HG03378 (cell line): ENCODE measurements at regions not wholly inside any gene's neighbourhood (a gene's known extent, or its start where the extent isn't known, plus 50 kb on each side); places are given as distances from the start of the nearest gene placed in this dataset.
"Not testable (repeated sequence)": the region's sequence is repeated elsewhere in the genome, so short reads cannot be mapped to it uniquely, and the experiment has no call there.

Experiments used
- ATAC-seq: cut with Tn5 transposase; IDR thresholded peaks from one replicate; pipeline ENCODE4 v1.9.1; 2021; ENCODE audit warnings: mild to moderate bottlenecking, moderate library complexity; ENCODE audit not compliant: unreplicated experiment

DNA sequence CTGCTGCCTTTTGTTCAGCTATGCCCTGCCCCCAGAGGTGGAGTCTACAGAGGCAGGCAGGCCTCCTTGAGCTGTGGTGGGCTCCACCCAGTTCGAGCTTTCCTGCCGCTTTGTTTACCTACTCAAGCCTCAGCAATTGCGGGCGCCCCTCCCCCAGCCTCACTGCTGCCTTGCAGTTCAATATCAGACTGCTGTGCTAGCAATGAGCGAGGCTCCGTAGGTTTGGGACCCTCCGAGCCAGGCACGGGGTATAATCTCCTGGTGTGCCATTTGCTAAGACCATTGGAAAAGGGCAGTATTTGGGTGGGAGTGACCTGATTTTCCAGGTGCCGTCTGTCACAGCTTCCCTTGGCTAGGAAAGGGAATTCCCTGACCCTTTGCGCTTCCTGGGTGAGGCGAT is 51.9 kb downstream of the DIPK2A start:
- not testable (repeated sequence) for ATAC-seq

DNA sequence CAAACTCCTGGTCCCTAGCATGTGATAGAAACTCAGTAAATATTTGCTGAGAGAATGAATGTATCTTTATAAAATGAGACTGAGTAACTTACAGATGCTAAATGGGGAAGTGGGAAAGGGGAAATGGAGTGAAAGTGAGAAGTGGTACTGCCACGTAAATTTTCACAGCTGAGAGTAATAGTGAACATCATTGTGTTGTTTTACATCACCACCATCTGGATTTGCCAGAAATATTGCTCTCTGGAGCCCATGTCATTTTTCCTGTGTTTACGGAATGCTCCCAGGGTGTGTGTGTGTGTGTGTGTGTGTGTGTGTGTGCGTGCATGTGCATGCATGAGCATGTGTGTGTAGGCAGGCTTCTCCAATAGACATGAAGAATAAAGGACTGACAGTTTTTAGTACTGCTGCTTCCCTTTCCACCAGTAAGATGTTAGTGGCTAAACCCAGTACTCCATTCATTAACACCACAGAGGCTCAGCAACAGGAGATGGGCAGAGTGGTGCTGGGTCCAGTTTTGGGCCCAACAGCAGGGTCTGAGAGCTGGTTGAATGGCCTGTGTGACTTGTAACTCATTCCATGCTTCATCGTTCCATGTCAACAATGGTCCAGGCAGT is 57.3 kb downstream of the DIPK2A start:
- peak; percentile 91 for ATAC-seq

DNA sequence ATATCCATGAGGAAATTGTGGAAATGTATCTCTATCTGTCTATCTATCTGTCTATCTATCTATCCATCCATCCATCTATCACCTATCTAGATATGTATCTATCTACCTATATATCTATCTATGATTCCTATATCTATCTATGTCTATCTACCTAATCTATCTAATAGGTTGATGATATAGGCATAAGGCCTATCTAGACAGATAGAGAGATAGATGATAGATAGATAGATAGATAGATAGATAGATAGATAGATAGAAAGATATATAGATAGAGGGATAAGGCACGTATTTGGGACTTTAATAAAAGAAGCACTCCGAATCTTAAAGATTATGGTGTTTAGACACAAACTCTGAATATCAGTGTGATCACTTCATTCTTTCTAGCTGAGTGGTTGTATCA is 58.1 kb downstream of the DIPK2A start:
- no peak for ATAC-seq

DNA sequence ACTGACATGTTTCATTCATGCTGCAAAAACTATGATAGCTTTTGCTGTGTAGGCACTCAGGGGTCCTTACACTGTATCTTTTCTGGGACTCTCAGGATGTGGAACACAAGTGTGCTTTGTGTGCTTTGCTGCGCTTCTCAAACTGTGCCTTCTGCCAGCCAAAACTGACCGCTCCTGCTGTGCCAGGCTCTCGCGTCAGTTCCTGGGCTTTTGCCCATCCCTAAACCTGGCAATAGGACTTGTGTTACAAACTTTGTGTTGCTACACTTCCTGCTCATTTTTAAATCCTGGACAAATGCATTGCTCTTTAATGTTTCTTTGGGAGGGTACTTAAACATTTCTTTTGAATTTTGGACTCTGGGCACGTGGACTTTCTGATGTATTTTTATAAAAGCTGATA is 60.3 kb downstream of the DIPK2A start:
- no peak for ATAC-seq

DNA sequence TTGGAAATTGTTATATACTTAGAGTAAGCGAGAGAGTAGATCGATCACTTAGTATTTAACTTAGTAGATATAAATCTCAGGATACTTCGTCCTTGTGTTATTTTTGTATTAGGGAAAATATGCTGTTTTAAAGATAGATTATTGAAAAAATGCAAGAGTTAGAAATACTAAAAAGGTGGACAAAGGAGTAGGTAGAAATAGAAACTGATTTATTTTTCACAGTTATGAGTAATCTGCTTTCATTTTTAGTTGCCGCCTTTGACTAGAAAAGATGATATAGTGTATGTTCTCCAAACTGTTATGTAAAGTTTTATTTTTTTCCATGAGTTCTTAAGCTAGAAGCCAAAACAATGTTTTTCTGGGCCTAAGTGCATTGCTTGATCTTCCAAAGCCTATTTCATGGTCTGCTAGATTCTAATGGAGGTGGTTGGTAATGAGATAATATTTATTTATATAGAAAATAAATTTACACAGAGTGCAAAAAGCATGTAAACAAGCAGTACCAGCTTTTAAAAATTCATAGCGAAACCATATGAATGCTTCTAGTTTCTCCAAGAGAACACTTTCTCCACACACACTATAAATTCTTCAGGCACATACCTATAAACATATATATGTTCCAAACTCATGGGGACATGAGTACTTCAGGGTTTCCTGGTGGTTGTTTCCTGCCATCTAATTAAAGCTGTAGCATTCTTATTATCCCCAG is 61.1 kb downstream of the DIPK2A start:
- peak; percentile 86 for ATAC-seq

DNA sequence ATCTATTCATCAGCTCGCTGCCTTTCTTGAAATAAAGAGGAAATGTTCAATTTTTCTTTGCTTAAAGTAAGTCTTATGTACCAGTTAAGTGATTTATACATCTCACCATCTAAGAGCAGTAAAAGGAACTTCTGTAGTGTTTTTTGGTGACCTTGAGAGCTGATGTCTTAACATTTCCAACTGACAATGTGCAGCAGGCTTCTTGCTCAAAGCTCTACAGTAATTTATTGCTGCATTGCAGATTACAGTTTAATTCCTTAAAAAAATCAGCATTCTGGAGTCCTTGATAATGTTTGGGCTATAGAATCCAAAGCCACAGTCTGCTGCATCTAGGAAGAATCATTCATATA is 61.6 kb downstream of the DIPK2A start:
- no peak for ATAC-seq

DNA sequence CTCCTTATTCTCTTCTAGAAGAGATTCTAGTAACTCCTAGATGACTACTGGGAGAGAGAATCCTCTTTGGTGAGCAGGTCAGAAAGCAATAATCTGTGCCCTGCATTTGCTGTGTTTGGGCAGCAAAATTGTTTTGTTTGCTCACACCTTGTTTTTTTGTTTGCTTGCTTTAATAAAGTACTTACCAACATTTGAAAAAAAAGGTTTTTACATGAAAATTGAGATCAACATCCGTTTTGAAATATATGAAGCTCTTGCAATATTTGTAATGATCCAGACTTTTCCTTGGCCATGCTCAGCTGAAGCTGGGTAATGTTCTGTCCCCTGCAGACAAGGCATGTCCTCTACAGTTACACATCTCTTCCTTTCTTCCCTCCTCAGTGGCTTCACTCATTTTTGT is 62.2 kb downstream of the DIPK2A start:
- no peak for ATAC-seq

DNA sequence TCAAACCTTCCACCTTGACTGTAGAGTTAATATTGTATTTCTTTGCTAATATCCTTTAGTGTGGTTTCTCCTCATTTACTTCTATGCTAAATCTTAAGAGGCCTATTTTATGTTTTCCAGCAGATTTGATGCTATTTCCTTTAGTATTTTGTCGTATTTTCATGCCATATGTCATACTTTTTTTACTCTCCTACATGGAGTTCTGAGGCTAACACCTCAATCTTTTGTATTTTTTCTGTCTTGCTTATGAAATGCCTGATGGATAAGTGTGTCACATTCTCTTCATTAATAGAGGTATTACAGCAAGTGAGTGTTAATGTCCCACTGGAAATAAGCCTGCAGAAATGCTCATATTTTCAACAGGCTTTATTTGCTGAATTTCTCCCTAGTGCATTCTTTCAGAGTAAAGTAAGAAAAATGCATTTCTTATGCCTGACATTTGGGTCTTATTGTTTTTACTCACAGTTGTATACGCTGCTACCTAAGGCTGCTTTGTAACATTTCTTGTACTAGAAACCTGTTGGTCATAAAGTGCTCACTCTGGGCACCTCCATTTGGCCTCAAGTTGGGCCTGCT is 63.2 kb downstream of the DIPK2A start:
- no peak for ATAC-seq

DNA sequence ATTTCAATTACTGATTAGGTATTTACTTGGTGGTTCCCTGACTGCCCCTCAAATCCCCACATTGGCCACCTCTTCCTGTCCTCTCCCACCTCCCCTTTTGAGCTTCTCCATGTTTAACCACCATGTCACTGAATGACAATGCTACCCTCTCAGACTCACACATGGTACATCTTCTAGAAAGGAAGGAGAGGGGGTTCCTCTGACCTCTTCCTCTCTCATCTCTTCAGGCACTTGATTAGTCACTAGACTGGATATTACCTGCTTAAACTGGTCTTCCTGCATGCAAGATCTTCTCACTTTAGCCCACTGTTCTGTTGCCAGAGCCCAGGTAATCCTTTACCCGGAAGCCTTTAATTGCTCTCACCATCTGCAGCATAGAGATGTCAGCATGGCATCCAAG is 64.9 kb downstream of the DIPK2A start:
- no peak for ATAC-seq

DNA sequence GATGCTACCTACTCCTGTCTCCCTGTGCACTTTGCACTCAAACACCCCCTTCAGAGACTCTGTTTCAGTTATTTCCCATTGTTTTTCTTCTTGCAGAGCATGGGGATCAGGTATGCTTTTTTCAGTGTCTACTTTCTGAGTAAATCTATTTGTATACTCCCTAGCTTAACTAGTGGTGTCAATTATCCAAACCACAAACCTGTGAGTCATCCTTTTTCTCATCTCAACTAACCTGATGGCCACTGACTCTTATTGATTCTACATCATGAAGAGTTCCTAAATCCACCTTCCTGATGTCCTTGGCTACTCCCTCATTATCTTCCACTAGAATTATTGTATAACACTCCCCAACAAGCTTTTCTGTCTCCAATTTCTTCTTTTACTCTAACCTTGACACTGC is 68.0 kb downstream of the DIPK2A start:
- ATAC-seq, result peak; percentile 54

DNA sequence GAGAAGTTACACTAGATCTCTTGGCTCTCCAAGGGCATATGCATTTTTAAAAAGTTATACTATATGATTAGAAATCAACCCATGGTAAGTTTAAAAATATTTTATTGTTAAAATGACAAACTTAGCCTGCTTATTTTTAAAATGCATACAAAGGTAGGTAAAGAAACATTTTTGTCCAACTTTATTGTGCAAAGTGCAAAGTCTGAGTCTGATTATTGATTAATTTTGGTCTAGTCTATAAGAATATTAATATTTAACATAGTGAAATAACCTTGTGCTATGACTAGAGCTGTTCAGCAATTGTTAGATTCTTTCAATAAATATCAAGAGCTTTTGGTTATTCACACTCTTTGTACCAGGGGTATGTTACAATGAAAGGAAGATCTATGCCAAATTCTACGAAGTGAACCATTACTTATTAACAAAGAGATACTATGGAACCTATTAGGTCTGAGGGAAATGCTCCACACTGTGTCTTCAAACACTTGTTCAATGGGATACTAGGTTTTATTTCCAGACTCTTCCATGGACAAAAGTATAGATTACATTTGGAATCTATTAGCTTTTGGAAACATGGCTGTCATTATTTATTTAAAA is 70.4 kb downstream of the DIPK2A start:
- ATAC-seq, result no peak

DNA sequence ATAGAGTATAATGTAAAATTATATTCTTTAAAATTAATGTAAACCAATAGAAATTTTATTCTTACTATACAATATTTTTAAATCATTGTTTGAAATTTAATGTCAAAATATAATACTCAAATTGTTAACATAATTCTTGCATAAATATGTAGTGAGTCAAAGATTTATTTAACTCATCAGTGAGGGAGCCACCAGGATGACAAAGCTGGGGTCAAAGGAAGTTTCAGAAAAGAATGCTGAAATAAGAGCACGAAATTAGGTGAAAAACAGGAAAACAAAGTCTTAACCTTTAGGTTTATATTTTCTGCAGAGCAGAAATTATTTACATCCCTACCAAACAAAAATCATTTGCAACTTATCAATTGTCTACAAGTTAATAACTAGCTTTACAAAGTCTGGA is 74.1 kb downstream of the DIPK2A start:
- ATAC-seq, result no peak

DNA sequence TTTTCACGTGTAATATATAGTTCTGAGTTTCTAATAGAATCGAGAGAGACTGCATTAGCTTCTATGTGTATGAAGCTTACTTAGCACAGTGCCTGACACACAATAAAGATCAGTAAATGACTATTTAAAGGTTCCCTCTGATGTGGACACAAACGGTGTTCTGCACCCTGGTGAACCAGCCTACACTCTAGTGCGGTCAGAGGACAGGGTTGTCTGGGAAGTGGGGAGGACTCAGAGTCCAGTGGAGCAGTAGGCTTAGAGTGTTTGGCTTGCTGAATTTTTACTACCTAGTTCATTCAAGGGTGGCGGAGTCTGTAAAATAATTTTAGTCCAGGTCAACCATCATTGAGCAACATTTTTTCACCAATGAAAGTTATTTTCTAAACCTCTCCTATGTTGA is 77.8 kb downstream of the DIPK2A start:
- ATAC-seq, result no peak

DNA sequence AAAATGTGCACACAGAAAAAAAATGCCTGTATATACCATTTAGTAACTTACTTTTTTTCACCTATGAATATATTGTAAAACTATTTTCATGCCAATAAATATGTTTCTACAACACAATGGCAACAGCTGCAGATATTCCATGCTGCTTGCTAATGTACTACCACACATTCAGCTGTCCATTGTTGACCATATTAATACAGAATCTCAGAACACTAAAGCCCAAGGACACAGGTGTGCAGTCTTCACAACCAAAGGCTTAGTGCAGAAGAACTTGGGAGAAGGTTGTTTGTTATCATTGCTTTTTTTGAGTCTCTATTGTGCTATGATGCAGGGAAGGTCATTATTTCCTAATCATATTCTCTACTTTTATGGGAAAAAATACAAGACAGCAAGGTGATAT is 79.6 kb downstream of the DIPK2A start:
- no peak for ATAC-seq

DNA sequence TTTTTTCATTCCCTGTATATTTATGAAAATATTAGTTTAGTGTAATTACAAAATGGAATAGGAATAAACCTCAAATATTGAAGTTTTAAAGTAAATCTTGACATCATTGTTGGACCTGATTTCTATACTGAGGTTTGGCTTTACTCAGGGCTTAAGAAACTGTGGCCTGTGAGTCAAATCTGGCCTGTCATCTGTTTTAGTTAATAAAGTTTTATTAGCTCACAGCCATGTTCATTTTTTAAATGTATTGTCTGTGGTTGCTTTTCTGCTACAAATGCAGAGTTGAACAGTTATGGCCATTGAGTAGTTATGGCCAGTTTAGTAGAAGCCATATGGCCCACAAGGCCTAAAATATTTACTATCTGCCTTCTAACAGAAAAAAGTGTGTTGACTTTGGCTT is 80.7 kb downstream of the DIPK2A start:
- no peak for ATAC-seq

DNA sequence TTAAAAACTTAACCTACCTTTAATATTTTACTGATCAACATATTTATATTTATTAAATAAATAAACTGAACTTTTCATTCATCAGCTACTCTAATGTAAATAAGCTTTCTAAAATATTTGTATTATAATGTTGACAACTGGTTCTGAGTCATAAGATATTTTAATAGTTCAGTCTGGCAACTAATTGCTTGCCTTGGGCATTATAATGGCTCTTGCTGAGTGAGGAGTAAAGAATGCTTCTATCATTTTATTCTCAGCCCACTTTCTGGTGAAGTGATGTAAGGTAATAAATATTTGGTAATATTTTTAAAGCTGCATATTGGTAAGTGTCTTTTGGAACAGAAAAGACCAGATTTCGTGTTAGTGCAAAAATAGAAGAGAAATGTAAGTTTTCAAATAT is 81.5 kb downstream of the DIPK2A start:
- no peak for ATAC-seq

DNA sequence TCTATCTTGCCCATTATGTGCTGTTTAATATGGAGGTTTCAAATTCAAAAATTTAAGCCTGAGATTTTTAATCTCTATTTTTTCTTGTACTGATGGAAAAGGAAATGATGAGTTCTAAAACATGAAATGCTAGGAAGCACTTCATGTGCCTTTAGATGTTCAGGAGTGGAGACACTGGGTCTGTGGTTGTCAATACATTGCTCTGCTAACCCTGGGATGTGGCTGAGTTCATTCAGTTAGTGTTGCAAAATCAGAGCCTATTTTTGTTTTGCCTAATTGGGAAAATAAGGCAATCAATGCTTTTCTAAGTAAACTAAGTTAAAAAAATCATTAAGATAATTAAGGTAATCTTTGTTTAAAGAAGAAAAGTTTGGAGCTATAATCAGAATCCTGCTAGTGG is 83.1 kb downstream of the DIPK2A start:
- no peak for ATAC-seq

DNA sequence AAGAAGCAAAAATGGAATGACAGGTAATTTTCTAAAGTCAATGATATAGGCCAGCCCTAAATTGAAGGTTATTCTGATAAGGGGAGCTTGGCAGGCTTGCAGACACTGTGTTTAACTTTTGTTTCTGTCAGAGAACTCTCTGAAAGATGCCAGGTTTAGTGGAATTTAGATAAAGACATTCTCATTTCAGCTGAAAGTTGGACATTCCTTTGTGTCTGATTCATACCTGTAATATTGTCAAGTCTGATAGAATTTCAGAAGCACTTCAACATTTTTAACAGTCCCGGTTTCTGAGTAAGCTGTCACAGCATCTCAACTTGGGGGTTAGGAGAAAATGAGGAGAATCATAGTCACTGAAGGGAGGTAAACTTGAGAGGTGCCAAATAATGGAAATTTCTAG is 84.0 kb downstream of the DIPK2A start:
- no peak for ATAC-seq

DNA sequence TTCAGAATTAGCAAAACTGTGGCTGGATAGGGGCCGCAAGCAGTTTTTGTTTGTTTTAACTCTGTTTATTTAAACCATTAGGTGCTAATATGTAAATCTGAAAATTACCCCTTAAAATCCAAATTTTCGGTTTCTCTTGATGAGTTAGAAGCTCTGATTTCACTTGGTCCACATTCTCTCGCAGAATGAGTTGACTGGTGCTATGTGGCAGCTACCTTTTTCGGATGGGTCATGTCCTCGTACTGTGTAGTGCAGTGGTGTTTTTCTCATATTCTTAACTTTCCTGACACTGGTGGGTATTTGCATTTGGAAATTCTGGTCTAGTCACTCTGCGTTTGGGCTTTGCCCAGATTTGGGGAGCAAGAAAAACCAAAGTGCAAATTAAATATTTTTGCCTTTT is 87.1 kb downstream of the DIPK2A start:
- no peak for ATAC-seq

DNA sequence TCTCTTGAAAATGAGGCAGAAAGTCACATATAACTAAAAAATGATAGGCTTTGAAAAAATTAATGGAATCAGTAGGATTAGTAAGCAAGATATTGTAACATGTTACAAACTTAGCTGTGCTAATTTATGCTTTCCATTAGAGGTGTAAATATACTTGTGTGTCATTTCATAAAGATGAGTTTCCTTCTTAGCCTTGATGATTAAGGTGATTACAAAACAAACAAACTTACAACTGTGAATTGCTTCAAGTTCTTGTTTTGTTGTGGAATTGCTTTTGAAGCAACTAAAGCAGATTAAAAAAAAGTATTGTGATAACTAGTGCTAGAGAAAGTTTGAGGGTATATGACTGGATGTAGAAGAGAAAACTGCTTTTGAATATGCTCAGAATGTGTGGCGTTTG is 87.9 kb downstream of the DIPK2A start:
- no peak for ATAC-seq

DNA sequence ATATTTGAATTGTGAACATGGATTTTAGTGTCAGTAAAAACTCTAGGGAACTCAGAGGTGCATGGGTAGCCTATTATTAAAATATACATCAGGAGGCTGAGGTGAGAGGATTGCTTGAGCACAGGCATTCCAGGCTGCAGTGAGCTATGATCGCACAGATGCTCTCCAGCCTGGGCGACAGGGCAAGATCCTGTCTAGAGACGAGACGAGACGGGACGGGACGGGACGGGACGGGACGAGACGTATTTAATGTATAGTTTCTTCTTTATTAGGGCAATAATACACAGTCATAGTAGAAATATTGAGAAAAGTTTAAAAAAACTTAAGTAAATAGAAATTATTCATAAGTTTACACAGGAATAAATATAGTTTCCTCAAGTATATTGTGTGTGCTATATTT is 89.3 kb downstream of the DIPK2A start:
- no peak for ATAC-seq

DNA sequence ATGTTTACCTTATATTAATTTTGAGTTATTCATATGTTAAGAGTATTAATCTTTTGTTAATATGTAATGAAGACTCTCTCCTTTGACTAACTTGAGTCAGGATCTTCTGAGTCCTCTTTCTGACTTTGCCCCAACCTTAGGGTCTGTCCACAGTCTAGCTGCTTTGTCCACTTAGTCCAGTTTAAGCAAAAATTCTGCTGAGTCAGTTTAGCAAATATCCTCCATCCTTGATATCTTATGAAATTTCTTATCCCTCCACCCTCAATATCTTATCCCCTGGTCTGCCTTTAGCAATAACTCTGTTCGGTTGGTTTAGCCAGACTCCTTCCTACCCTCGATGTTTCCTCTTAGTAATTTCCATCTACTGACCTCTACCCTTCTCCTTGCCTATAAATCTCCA is 91.7 kb downstream of the DIPK2A start:
- no peak for ATAC-seq
